ENCODE measurements at regions not wholly inside any gene's neighbourhood (a gene's known extent, or its start where the extent isn't known, plus 50 kb on each side); places are given as distances from the start of the nearest gene placed in this dataset.
A peak's percentile ranks its signal among the peaks of the same experiment; 100 is the strongest.

DNA sequence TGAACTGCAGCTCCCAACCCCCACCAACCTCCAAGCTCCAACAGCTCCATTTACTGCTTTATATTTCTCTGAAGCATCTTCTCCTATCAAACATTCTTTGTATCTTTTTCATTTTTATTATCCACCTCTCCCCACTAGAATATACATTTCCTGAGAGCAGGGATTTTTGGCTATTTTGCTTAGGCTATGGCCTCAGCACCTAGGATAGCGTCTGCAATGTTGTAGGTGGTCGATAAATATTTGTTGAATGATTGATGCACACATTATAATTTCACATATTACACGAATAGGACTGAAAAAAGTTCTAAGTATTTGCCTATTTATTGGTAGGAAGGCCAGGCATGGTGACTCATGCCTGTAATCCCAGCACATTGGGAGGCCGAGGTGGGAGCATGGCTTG lies 658.7 kb upstream of the DIPK2B start:
- no peak for ATAC-seq
- no peak for DNase-seq

DNA sequence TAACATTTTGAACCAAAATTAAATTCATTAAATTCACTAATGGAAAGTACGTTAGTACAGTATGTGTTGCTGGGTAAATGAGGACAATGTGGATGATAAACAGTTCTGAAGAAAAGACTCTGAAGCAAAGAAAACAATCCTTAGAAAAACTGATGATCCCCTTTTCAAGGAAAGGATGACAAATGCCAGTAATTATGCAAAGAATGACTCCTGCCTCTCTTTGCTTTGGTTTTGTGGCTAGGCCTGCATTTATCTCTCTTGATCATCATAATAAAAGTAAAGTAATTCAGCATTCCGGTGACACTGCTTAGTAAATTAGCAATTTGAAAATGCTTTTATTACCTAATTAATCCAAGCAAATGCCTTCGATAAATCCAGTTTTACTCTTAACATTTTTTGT lies 652.2 kb upstream of the DIPK2B start:
- ATAC-seq (no peak), DNase-seq (no peak)
- intact Hi-C loops (cut with micrococcal nuclease), result no loop called here

More for the DNA sequence above, 658.7 kb upstream of the DIPK2B start:
- intact Hi-C loops (cut with micrococcal nuclease), result no loop called here

DNA sequence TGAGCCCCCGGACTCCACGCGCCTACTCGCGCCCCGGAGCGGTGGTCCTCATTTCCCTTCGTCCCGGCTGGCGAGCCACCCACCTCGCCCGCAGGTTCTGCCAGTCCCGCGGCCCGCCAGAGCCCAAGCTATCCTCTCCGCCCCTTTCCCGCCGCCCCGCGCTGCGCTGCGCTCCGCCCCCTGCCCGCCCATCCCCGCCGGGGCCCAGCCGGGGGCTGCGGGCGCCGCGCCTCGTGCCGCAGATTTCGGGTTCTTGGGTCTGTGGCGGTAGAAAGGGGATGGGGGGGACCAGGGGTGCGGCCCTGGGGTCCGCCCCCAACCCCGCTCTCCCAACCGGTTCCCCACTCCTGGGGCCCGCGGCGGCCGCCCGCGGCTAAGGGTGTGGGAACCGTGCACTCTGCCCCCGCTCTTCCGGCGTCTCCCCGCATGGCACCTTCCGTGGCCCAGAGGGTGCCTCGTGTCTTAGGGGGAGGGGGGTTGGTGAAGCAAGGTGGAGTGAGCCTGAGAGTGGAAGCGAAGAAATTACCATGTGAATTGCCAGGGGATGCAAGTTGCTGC lies 650.8 kb upstream of the DIPK2B start:
- peak; percentile 78 for ATAC-seq
- DNase-seq, result peak; percentile 26
- intact Hi-C loops (cut with micrococcal nuclease), result no loop called here

DNA sequence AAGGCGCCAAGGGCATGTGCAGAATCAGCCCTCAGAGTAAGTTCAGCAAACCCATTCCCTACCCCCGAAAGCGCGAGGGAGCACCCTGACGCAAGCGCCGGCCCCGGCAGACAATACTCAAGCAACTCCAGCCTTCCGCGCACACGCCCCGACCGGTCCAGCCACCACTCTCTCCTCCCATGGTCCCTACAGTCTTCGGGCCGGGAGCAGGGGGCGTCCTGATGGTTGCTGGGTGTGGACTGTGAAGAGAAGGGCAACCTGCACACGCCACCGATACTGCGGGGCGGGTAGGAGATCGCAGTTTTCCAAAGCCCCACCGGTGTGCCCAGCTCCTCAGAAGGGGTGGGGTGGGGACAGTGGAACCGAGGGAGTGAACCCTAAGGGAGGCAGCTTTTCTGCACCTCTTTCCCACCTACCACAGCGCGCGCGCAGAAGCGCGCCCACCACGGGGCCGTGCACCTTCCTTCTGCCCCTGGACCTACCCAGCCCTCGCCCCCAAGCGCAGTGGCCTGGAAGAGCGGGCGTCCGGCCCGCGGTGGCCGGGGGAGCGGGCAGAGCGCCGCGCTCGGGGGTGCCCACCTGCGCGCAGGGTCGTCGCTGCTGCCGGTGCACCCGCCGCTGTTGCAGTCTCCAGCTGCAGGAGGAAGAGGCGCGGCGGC lies 650.2 kb upstream of the DIPK2B start:
- intact Hi-C loops (cut with micrococcal nuclease), result no loop called here
- DNase-seq (no peak), ATAC-seq (peak; percentile 39)

DNA sequence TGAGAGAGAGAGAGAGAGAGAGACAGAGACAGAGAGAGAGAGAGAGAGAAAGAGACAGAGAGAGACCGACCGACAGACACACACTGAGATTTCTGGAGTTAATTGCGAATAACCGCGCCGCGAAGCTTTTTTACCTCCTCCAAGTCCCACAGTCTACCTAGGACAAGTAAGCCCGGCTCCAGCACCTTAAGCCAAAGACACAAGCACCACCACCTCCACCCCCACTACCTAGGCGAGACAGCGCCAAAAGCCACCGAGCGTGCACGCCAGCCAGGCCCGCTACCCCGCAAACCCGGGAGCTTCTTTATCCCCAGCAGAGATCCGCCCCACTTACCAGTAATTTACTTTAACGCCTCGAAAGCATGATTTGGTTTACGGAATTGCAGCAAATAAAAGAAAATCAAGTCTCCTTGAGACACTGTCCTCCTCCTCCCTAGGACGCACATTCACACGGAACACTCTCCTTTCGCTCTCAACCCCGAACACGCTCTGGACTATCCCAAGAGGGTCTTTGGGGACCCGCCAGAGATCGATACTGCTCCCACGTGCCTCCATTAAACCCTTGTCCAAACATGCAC lies 649.6 kb upstream of the DIPK2B start:
- intact Hi-C loops (cut with micrococcal nuclease), result no loop called here
- peak; percentile 32 for ATAC-seq
- DNase-seq, result no peak

DNA sequence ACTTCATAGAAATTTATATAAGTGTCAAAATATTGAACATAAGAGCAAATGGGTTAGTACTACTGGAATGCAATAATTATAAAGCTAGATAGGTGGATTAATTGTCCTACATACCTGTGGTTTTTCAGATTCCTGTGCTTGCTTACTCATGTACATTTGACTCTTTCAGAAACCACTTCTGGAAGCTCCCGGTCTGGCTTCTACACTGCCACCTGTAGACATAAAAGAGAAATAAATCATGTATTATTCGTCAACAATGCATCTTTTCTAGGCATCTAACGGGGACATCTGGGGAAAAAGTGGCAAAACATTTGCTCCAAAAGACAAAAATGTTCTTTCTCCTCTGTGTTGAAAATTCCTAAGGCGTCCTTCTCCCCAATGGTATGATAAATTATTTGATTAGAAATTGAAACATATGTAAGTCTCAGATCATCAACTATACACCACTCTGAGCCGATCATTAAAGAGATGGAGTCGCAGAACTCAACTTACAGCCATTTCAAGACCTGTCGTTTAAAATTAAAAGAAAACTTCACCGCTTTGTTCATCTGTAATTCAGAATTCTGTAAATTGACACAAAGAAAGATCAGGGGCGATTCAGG lies 648.7 kb upstream of the DIPK2B start:
- DNase-seq, result no peak
- no peak for ATAC-seq
- intact Hi-C loops (cut with micrococcal nuclease), result no loop called here

DNA sequence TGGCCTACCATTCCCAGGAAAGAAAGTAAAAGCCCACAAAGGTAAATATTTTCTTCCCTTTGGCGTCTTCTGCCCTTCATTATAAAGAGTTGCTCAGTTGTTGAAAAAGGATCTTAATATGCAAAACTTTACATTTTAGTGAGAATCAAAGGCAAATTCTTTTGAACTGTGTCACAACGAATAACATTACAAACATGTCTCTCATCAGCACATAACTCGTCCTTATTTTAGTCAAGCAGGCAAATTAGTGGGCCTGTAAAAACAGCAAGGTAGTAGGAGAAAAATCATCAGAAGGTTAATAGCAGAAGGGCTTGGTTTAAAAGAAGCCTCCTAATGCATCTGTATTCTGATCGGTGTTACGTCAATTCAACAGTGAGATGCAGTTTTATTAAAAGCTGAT lies 647.3 kb upstream of the DIPK2B start:
- intact Hi-C loops (cut with micrococcal nuclease), result no loop called here
- ATAC-seq, result no peak
- DNase-seq, result no peak

DNA sequence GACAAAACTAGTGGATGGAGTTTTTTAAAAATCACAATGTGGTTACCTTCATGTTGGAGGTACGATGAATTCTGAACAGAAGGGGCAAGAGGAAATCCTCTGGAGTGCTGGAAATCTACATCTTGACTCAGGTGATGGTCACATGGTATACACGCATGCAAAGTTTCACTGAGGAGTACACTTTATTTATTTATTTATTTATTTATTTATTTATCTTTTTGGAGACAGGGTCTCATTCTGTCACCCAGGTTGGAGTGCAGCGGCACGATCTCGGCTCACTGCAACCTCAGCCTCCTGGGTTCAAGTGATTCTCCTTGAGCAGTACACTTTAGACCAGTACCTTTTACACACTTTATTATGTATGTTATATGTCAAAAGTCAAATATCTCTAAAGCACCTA lies 645.7 kb upstream of the DIPK2B start:
- intact Hi-C loops (cut with micrococcal nuclease), result no loop called here
- DNase-seq, result no peak

DNA sequence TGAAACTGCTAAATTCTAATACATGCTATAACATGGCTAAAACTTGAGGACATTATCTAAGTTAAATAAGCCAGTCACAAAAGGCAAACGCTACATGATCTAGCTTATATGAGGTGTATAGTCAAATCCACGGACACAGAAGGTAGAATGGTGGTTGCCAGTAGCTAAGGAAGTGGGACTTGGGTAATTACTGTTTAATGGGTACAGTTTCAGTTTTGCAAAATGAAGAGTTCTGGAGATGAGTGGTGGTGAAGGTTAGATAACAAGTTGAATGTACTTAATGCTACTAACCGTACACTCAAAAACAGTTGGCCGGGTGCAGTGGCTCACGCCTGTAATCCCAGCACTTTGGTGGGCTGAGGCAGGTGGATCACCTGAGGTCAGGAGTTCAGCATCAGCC lies 644.5 kb upstream of the DIPK2B start:
- DNase-seq, result no peak
- intact Hi-C loops (cut with micrococcal nuclease), result no loop called here
- ATAC-seq, result no peak

More for the DNA sequence above, 645.7 kb upstream of the DIPK2B start:
- ATAC-seq, result no peak

DNA sequence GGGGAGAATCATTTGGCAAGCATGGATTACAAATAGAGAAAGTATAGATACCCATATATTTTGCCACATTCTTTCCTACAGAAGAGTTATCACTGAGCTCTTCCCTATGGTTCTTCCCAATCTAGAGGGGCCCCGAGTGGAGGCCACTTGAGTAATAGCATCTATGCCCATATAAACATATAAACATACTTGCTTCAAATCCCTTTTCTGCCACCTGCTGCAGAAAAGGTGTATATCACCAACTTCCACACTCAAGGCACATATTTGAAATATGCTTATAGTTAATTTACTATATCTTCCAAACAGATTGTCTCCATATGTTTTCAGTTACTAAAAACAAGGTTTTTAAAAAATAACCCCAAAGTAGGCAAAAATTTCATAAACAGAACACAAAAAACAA lies 642.8 kb upstream of the DIPK2B start:
- DNase-seq (no peak), ATAC-seq (no peak)
- intact Hi-C loops (cut with micrococcal nuclease), result no loop called here

DNA sequence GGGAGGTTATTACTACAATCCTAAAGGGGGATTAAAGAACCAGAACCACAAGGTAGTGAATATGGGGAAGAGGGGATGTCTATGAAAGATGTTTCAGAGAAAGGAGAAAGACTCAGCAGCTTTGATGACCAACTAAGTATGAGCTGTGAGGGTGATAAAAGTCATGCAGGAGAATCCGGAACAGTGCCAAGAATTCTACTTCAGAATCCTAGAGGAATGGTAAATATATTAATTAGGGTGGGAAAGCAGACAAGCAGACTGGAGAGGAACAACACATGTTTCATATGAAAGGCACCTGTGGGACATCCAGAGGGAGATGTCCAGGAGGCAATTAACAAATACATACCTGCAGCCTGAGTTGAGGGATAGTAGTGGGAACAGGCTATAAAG lies 642.2 kb upstream of the DIPK2B start:
- DNase-seq (no peak), ATAC-seq (no peak)
- intact Hi-C loops (cut with micrococcal nuclease), result no loop called here

DNA sequence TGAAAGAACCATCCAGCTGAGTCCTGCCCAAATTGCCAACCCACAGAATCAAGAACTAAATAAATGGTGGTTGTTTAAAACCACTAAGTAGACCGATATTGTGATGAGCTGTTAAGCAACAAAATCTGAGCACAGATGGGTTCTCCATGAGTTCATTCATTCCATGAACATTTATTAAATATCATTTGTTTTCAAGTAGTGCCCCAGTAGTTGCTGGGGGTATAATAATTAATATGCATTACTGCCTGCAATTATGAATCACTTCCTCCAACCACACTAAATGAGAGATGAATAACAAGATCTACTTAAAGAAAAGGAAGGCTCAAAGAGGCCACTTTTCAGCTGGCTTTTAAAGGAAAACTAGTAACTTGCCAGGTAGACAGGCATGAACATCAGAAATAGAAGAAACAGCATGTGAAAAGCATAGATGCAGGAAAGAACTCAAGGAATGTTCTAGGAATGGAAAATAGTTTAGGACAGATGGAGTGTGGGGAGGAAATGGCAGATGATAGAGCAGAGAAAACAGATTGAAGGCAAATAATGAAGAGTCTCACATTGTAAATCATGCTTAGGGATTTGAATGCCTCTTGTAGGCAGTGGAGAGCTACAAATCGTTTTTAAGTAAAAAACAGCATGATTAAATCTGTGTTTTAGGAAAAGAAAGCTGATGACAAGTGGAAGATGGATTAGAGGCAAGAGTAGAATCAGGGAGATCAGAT lies 641.7 kb upstream of the DIPK2B start:
- intact Hi-C loops (cut with micrococcal nuclease), result no loop called here
- ATAC-seq (no peak), DNase-seq (no peak)

DNA sequence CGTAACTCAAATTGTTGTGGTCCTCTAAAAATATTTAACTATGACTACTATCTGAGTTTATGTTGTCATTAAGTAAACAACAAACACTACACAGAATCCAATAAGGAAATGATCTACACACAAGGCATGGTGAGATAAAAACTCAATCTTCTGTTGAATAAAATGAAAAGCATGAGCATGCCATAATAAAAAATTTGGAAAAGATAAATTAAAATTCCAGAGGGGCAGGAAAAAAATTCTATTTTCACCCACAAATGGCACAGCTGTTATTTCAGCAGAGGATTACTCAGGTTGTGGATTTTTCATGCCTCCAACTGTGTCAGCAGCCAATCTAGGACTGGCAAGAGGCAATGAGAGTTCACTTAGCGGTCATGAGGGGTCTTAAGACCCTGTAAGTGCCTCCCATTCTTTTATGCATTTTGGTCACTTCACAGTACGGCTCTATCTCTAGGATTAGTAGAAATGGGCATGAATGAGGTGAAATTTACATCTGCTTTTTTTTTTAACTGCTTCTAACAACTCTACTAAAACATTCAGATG lies 639.8 kb upstream of the DIPK2B start:
- intact Hi-C loops (cut with micrococcal nuclease), result no loop called here
- DNase-seq (no peak), ATAC-seq (no peak)

DNA sequence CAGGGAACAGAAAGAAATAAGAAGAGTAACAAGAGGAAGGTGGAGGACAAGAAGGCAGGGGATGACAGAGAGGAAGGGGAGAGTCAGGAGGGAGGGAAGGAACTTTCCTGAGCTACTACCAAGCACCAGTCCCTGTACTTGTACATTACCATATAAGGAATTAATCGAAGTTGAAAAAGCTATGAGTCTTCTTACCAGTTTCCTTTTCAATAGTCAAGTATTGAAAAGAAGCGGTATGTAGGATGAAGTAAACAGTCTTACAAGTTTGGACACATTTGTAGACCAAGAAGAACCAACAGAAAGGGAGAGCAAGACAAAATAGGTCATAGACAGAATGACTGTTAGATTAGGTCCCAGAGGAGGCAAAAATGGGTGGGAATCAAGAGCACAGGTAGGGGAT lies 629.7 kb upstream of the DIPK2B start:
- intact Hi-C loops (cut with micrococcal nuclease), result no loop called here
- no peak for DNase-seq
- ATAC-seq, result no peak

DNA sequence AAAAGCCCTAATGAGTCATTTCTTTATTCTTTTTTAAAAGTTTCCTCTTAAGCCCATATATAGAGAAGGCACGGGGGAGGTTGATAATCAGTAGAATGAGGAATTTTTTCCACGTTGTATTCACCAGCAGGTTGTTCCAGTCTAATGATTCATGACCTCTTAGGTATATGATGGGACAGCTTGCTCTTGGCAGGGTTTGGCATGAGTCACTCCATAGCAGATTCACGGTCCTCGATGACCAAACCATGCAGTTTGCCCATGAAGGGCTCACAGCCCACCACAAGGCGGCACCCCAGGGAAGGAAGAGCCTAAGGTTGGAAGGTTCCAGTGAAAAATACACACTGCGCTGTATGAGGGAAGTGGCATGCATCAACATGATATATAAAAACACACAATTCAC lies 623.8 kb upstream of the DIPK2B start:
- no peak for ATAC-seq
- DNase-seq, result no peak
- intact Hi-C loops (cut with micrococcal nuclease), result no loop called here

DNA sequence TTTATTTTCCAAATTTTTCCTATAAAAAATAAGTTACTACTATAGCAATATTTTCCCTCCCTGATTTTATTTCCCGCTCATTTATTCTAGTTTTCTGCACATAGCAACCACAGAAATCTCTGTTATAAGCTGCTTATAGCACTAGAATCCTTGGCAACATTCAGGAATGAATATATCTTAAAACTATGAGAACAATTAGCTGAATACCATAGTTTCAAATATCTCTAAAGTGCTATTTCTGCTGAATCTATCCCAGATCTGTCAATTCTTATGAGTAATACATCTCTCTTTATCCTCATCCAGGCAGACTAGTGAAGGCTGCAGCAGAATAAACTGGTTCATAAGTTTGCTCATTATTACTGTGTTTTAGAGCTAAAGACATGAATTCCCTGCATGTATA lies 622.9 kb upstream of the DIPK2B start:
- no peak for ATAC-seq
- no peak for DNase-seq

DNA sequence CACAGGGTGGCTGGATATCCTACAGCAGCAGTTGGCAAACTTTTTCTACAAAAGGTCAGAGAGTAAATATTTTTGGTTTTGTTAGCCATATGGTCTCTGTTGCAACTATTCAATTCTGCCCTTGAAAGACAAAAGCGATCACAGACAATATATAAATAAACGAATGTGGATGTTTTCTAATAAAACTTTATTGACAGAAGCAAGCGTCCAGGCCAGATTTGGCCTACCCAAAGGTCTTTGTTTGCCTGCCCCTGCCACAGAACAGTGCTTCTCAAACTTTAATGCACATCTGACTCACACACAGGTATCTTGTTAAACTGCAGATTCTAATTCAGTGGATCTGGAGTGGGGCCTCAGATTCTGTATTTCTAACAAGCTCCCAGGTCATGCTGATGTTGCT lies 621.4 kb upstream of the DIPK2B start:
- no peak for DNase-seq
- intact Hi-C loops (cut with micrococcal nuclease), result no loop called here
- no peak for ATAC-seq

More for the DNA sequence above, 622.9 kb upstream of the DIPK2B start:
- intact Hi-C loops (cut with micrococcal nuclease), result no loop called here

DNA sequence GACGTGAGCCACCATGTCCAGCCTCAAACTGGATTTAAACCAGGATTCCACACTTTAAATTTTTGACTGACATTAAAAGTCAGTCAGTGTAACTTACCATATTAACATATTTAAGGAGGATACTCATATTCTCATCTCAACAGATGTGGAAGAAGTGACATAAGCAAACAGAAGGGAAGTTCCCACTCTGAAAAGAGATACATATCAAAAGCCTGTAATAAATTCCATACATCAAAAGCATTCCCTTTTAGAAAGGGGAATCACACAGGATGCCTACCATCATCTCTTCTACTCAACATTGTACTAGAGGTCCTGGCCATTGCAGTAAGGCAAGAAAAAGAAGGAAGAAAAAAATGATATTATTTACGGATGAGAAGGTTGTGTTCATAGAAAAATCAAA lies 618.2 kb upstream of the DIPK2B start:
- ATAC-seq (no peak), DNase-seq (no peak)
- intact Hi-C loops (cut with micrococcal nuclease), result no loop called here

DNA sequence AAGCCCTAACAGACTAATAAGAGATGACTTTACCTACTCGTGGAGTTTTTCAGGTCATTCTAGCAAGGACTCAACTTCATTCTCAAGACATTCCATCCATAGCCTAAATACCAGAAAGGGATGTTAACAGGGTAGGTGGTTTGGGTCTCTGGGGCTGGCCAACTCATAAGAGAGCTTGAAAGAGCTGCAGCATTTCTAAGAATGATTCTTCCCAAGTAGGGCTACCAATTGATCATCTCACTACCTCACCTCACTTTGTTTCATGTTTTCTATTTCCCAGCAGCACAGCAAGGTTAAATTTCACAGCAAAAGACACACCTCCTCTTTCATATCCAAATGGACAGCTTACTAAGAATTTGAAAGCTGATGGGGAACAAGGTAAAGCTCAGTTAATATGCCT lies 614.8 kb upstream of the DIPK2B start:
- intact Hi-C loops (cut with micrococcal nuclease), result no loop called here
- DNase-seq (no peak), ATAC-seq (no peak)

DNA sequence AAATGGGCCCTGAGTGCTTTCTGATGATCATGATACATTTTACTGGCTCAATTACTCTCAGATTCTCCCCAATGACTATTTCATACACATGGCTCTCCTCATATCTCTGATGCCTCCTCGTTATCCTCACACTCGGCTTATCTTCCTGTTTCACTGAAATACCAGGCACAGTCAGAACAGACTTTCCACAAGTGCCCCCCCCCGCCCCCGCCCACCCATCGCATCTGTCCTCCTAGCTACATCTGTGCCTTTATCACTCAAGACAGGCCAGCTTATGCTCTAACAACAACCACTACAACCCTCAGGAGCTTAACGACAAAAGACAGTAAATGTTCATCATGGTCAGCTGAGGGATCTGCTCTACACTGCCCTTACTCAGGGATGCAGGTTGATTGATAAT lies 610.6 kb upstream of the DIPK2B start:
- intact Hi-C loops (cut with micrococcal nuclease), result no loop called here
- ATAC-seq, result no peak
- no peak for DNase-seq

All from left ventricle myocardium superior (tissue), 1 donor.